GM19328 (cell line): ENCODE measurements at regions not wholly inside any gene's neighbourhood (a gene's known extent, or its start where the extent isn't known, plus 50 kb on each side); places are given as distances from the start of the nearest gene placed in this dataset.

Source experiments
- ATAC-seq: cut with Tn5 transposase; IDR thresholded peaks from one replicate; pipeline ENCODE4 v1.9.1; 2021; ENCODE audit warnings: mild to moderate bottlenecking, moderate library complexity; ENCODE audit not compliant: unreplicated experiment

GRCh38 chr2:120878970-120879369, 143.3 kb downstream of the GLI2 start:
- ATAC-seq = no peak

GRCh38 chr2:120879431-120880295, 144.0 kb downstream of the GLI2 start:
- ATAC-seq = no peak

- ATAC-seq = no peak
These were observed 144.7 kb downstream of the GLI2 start for GRCh38 chr2:120880381-120880780.

- ATAC-seq = no peak
These were observed 146.5 kb downstream of the GLI2 start for GRCh38 chr2:120881981-120882788.

DNA sequence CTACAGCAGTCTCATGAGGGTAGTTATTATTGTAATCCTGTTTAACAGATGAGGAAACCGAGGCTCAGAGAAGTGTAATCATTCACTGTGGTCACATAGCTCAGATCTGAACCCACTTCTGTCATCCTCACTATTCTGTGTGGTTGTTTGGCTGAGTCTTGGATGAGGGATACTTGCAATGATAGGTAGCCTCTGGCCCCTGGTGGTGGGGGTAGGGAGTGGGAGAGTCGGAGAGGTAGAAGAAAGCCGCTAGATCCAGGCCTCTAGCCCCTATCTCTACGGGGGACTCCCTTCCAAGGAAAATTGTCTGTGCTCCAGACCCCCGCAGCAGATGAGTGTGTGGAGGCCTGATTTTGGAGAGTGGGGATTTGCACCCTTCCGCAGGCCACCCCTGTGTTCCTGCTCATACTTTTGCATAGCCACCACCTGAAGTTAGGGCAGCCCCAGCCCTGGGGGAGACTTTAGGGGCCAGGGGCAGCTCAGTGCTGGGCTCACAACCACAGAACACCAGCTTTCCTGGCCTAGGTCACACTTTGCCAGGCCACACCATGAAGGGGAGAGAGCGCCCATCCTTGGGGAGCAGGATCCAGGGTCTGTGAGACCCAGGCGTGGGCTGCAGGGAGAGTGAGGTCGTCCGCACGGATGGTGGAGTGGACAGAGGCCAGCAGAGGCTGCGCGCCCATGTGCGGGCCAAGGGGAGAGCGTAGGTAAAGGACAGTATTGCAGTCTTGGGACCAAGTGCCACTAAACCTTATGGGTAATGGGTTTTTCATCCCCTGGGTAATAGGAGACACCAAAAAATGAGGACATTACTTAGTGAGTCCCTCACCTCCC, 148.2 kb downstream of the GLI2 start:
- ATAC-seq = no peak

- no peak for ATAC-seq
These were observed 149.0 kb downstream of the GLI2 start for GRCh38 chr2:120884472-120885290.

GRCh38 chr2:120885321-120885720, 149.7 kb downstream of the GLI2 start:
- ATAC-seq = no peak

- ATAC-seq = no peak
These were observed 150.1 kb downstream of the GLI2 start for GRCh38 chr2:120885749-120886148.

GRCh38 chr2:120886534-120887319, 151.1 kb downstream of the GLI2 start:
- no peak for ATAC-seq

- no peak for ATAC-seq
These were observed 151.6 kb downstream of the GLI2 start for GRCh38 chr2:120887320-120887697.

GRCh38 chr2:120887741-120888231, 152.1 kb downstream of the GLI2 start:
- no peak for ATAC-seq

- no peak for ATAC-seq
These were observed 153.2 kb downstream of the GLI2 start for GRCh38 chr2:120888851-120889250.

DNA sequence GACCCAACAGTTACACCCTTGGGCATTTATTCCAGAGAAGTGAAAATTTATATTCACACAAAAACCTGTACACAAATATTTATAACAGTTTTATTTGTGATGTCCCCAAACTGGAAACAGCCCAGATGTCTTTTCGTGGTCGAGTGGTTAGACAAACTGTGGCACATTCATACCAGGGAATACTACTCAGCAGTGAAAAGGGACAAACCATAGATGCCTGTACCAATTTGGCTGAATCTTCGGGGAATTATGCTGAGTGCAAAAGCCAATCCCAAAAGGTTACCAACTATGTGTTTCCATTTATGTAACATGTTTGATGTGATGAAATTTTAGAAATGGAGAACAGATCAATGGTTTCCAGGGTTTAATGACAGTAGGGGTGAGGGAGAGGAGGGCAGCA, 154.3 kb downstream of the GLI2 start:
- no peak for ATAC-seq

DNA sequence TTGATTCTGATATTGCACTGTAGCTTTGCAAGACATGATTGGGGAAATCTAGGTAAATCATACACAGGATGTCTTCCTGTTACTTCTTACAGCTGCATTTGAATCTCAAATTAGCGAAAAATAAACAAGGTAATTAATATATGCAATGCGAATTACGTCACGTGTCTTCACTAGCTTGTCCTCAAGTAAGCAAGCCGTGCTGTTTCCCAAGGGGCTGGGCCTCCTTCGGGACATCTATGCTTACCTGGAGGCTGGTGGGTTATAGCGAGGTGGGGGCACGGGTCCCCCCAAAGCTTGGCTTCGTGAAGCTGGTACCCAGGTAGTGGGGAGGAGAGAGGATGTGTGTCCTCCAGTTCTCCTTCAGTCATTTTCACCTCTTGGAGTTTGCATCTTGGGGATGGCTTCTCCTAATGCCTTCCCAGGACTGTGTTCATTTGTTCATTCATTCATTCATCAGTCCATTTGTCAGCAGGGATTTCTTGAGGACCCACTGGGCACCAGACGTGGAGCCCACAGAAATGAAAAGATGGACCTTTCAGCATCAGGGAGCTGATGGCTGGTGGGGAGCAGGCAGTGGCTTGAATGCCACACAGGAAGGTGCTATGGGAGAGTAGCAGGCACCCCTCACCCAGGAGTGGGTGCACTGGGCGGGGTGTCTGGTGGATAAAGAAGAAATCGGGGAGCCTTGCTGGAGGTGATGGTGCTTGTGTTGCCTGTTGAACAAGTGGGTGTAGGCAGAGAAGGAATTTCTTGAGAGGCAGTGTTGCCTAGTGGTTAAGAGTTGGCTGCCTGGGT, 155.1 kb downstream of the GLI2 start:
- ATAC-seq = no peak

- ATAC-seq = no peak
These were observed 156.8 kb downstream of the GLI2 start for GRCh38 chr2:120892271-120892966.

- no peak for ATAC-seq
These were observed 157.4 kb downstream of the GLI2 start for GRCh38 chr2:120892967-120893667.

- ATAC-seq = no peak
These were observed 158.3 kb downstream of the GLI2 start for GRCh38 chr2:120893811-120894584.
